NCI-H2227 treated with DMSO at 0.1 percent for 48 hours (cell line): ENCODE measurements at regions not wholly inside any gene's neighbourhood (a gene's known extent, or its start where the extent isn't known, plus 50 kb on each side); places are given as distances from the start of the nearest gene placed in this dataset.
"Not testable (repeated sequence)": the region's sequence is repeated elsewhere in the genome, so short reads cannot be mapped to it uniquely, and the experiment has no call there.

Experiments used
- DNase-seq: peaks from one replicate; lab custom pipeline; 2025; lab: John Stamatoyannopoulos, UW

- DNase-seq = no peak
Observed at GRCh38 chr4:19047279-19047880, 1025.8 kb upstream of the LCORL start.

- DNase-seq = no peak
Observed at GRCh38 chr4:19039816-19040215, 1018.3 kb upstream of the LCORL start.

- DNase-seq = no peak
Observed at GRCh38 chr4:19038231-19038630, 1016.7 kb upstream of the LCORL start.

- no peak for DNase-seq
Observed at GRCh38 chr4:19033816-19034733, 1012.5 kb upstream of the LCORL start.

GRCh38 chr4:19030536-19030935 is 1009.0 kb upstream of the LCORL start:
- DNase-seq = no peak

GRCh38 chr4:19030048-19030447 is 1008.5 kb upstream of the LCORL start:
- DNase-seq = no peak

- peak; percentile 37 for DNase-seq
Observed at GRCh38 chr4:19026281-19026680, 1004.7 kb upstream of the LCORL start.

- no peak for DNase-seq
Observed at GRCh38 chr4:19025031-19025430, 1003.5 kb upstream of the LCORL start.

GRCh38 chr4:19024047-19024446 is 1002.5 kb upstream of the LCORL start:
- no peak for DNase-seq

- no peak for DNase-seq
Observed at GRCh38 chr4:19021617-19022016, 1000.1 kb upstream of the LCORL start.

GRCh38 chr4:19016550-19016949 is 995.0 kb upstream of the LCORL start:
- not testable (repeated sequence) for DNase-seq

- no peak for DNase-seq
Observed at GRCh38 chr4:19014594-19014993, 993.0 kb upstream of the LCORL start.

- DNase-seq = peak; percentile 1
Observed at GRCh38 chr4:19010761-19011160, 989.2 kb upstream of the LCORL start.

GRCh38 chr4:19009881-19010280 is 988.3 kb upstream of the LCORL start:
- DNase-seq = no peak

- no peak for DNase-seq
Observed at GRCh38 chr4:19005211-19005610, 983.7 kb upstream of the LCORL start.

- DNase-seq = no peak
Observed at GRCh38 chr4:19002170-19002569, 980.6 kb upstream of the LCORL start.

GRCh38 chr4:18999595-18999994 is 978.0 kb upstream of the LCORL start:
- no peak for DNase-seq

GRCh38 chr4:18981234-18981615 is 959.7 kb upstream of the LCORL start:
- DNase-seq = no peak

- DNase-seq = no peak
Observed at GRCh38 chr4:18980516-18981233, 959.1 kb upstream of the LCORL start.

GRCh38 chr4:18976884-18977283 is 955.3 kb upstream of the LCORL start:
- no peak for DNase-seq

- DNase-seq = no peak
Observed at GRCh38 chr4:18975916-18976808, 954.6 kb upstream of the LCORL start.

- no peak for DNase-seq
Observed at GRCh38 chr4:18973296-18973695, 951.7 kb upstream of the LCORL start.
